Umbilical cord (tissue), 1 donor: ENCODE measurements at regions not wholly inside any gene's neighbourhood (a gene's known extent, or its start where the extent isn't known, plus 50 kb on each side); places are given as distances from the start of the nearest gene placed in this dataset.
"Not testable (repeated sequence)": the region's sequence is repeated elsewhere in the genome, so short reads cannot be mapped to it uniquely, and the experiment has no call there.

Experiments used
- DNase-seq: peaks from one replicate; pipeline ENCODE4 v3.0.0-alpha.2; 2015; ENCODE audit warnings: low spot score

- DNase-seq, result no peak
Observed at GRCh38 chr4:60863442-60863841, 336.7 kb upstream of the ADGRL3 start.

GRCh38 chr4:60865273-60865672 is 334.9 kb upstream of the ADGRL3 start:
- peak; percentile 79 for DNase-seq

GRCh38 chr4:60868232-60868960 is 331.7 kb upstream of the ADGRL3 start:
- no peak for DNase-seq

GRCh38 chr4:60879135-60879701 is 320.9 kb upstream of the ADGRL3 start:
- no peak for DNase-seq

GRCh38 chr4:60884587-60884986 is 315.5 kb upstream of the ADGRL3 start:
- peak; percentile 61 for DNase-seq

DNA sequence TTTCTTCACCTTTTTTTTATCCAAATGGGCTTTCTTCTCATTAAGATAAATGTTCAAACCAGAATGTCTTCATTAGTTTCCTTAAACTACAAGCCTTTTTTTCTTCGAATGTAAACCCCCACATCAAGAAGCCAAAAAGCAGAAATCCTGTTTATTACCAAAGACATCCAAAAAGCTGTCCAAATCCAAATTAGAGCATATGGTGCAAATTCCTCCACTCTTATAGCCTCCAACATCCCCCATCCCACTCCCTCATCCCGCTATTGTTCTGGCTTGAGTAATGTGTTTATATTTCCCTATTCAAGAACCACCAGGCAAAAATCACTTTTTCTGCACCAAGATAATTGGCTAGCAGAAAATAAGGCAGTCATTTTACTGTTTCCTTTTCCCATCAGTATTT is 315.1 kb upstream of the ADGRL3 start:
- no peak for DNase-seq

GRCh38 chr4:60890743-60891142 is 309.4 kb upstream of the ADGRL3 start:
- DNase-seq, result no peak

DNA sequence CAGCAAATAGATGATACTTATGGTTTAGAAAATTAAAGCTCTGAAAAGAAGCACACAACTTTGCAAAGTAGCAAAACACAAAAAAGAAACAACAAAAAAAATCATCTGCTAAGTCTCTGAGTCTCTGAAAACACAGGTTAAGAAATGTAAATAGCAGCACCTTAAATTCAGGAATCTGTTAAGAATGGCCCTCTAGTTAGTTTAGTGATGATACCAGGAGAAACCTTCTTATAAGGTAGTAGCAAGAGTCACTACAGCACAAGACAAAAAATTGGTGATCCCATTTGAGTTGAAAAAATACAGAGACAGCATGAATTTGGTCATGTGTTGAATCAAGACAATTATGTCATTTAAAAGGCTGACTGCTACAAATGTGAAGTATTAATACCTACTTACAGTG is 308.2 kb upstream of the ADGRL3 start:
- DNase-seq, result no peak

DNA sequence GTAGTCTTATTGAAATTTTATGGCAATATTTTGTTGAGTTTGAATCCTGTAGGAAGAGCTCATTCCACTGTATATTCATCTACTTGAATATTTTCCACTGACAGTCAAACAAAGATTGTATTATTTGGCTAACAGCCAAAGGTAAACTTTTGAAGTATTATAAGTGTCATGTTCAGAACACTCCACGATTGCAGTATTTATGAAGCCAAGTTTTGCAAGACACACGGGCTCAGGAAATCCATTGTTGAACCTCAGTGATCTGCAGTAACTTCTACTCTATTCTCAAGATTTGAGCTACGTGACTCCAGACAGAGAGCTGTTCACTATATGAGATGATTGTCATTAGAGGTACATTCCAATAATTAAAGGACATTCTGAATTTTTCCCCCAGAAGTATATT is 302.7 kb upstream of the ADGRL3 start:
- peak; percentile 34 for DNase-seq

DNA sequence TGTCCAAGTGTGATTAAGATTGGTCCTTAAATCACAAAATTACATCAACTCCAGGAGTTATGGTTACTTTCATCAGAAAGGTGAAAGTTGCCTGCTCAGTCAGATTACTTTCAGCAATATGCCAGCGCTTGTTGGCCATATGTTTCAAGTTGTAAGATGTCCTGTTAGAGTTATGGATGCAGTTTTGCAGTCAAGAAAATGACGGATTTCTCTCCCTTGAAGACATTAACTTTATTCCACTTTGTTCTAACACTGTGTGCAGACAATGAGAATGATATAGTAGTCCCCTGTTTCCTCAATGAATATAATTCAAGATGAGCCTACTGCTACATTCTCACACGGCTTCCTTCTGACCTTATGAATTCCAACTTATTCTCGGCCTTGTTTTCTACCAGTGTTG is 295.0 kb upstream of the ADGRL3 start:
- DNase-seq, result no peak

GRCh38 chr4:60911127-60911526 is 289.0 kb upstream of the ADGRL3 start:
- no peak for DNase-seq

GRCh38 chr4:60913002-60913401 is 287.1 kb upstream of the ADGRL3 start:
- peak; percentile 34 for DNase-seq

GRCh38 chr4:60913671-60914070 is 286.5 kb upstream of the ADGRL3 start:
- no peak for DNase-seq

DNA sequence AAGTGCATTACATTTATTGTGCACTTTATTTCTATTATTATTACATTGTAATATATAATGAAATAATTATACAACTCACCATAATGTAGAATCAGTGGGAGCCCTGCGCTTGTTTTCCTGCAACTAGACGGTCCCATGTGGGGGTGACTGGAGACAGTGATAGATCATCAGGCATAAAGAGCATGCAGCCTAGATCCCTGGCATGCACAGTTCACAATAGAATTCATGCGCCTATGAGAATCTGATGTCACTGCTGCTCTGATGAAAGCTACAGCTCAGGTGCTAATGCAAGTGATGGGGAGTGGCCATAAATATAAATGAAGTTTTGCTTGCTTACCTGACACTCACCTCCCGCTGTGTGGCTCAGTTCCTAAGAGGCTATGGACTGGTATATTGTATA is 278.4 kb upstream of the ADGRL3 start:
- not testable (repeated sequence) for DNase-seq

DNA sequence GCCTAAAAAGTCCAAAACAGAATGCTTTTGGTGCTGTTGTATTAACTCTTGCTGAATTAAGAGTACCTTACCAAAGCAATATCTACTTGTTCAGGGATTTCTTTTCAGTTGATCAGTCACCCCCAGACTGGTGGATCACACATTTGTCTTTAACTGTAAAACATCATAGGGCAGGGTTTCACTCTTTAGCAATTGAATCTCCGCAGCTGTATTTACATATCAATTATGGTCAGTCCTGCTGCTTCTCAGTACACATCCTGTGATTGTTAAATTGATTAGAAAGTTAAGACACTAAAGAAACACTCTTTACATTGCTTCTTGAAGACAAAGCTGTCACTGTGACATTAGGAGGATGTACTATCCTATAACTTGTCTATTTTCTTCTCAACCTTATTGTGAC is 277.1 kb upstream of the ADGRL3 start:
- no peak for DNase-seq

GRCh38 chr4:60926624-60927023 is 273.5 kb upstream of the ADGRL3 start:
- DNase-seq, result no peak

DNA sequence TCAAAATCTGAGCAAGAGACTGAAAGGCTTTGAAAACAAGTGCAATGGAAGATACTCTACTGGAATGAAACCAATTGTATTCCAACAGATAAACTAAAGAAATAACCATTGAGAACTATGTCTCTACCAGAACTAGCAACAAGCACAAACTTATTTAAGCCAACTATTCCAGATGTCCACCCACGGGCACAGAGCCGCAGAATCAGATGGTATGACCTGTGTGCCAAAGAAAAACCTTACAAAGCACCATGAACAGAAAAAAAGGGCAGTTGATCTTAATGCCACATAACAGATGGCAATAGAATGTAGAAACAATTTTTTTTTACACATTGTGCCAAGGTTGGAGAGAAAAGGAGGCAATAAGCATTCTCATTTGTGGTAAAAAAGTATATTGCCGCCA is 269.3 kb upstream of the ADGRL3 start:
- DNase-seq, result no peak

- DNase-seq, result peak; percentile 59
Observed at GRCh38 chr4:60934566-60935295, 265.4 kb upstream of the ADGRL3 start.

DNA sequence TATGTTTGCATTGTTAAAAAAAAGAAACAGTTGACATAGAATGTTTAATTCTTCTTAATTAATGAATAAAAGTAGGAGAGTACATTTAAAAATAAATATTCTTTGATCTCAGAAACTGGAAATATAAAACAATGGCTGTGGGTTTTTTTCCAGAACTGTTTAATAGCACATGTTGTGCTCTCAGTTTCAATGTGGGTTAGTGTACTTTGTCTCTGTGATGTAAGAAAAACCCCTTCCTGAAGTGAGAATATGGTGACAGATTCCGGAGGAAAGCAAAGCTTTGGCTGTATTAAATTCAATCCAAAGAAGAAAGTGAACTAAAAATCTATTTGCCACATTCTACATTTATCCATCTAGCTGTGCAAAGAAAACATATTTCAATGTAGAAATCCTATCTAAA is 261.9 kb upstream of the ADGRL3 start:
- no peak for DNase-seq

DNA sequence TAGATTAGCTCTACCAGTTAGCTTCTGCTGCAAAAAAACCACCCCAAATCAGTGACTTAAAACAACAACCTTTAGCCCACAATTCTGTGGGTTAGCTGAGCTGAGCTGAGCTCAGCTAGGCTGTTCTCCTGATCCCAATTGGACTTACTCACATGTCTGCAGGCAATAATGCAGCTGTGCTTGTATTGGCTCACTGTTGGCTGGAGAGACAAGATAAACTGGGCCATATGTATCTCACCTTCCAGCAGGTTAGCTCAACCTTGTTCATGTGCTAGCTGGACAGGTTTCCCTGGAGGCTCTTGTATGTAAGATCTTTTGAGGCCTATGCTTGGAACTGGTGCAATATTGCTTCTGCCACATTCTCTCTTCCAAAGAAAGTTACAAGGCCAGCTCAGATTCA is 261.5 kb upstream of the ADGRL3 start:
- DNase-seq, result no peak

- no peak for DNase-seq
Observed at GRCh38 chr4:60944060-60944459, 256.1 kb upstream of the ADGRL3 start.

DNA sequence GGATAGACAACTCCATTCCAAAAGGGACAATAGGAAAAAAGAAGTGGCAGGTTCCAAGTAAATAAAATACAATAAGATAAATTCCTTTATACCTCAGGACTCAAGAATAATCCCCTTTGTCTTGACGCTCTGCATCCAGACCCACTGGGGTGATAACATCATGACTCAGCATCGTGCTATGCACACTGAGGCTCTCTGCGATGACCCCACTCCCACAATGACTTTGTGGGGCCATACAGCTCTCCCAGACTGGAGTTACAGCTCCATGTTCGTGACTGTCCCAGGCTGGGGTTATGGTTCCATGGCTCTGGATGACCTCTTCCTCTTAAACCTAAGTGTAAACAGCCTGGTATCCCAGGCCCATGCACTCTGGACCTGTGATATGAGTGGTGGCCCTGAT is 254.5 kb upstream of the ADGRL3 start:
- no peak for DNase-seq

DNA sequence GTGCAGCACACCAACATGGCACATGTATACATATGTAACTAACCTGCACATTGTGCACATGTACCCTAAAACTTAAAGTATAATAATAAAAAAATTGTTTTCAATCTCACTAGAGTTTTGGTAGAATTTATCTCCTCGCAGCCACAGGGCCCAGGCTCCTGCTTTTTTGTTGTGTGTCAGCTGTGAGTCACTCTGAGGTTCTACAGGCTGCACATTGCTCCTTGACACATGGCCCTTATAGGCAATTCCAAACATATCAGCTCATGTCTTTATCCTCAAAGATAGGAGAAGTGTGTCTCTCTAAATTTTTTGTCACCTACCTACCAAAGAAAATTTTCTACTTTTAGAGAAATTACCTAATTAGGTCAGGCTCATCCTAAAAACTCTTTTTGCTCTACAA is 252.1 kb upstream of the ADGRL3 start:
- no peak for DNase-seq
